SK-N-SH (cell line): ENCODE measurements at regions not wholly inside any gene's neighbourhood (a gene's known extent, or its start where the extent isn't known, plus 50 kb on each side); places are given as distances from the start of the nearest gene placed in this dataset.

Source experiments
- CTCF ChIA-PET: fragments of 300-600, 350-600 bp; formaldehyde crosslinking; extraction: SDS; loops from one replicate; lab custom pipeline; 2021; lab: Yijun Ruan, JAX
- POLR2A ChIA-PET: fragments of 350-600 bp; sonication (Branson Sonifier 250); formaldehyde crosslinking; extraction: SDS; loops from one replicate; lab custom pipeline; 2020; ENCODE audit warnings: antibody characterized with exemption, inconsistent platforms; lab: Yijun Ruan, JAX
- DNase-seq: peaks from one replicate; pipeline ENCODE4 v3.0.0; 2012
- H2AFZ ChIP-seq: fragments of 200-600 bp; sonication (generic); 2 replicates; pipeline ENCODE4 v1.8.1; 2016; ENCODE audit warnings: antibody characterized with exemption, mild to moderate bottlenecking, low read depth
- H3F3A ChIP-seq: fragments of 200-600 bp; sonication (generic); replicated peaks from 2 replicates; pipeline ENCODE3; 2016; ENCODE audit warnings: antibody characterized with exemption, mild to moderate bottlenecking; ENCODE audit not compliant: insufficient read depth
- H3K27ac ChIP-seq, 2 experiments: fragments of 200-500 bp in 1 of 2; fragments of 200-600 bp in 1 of 2; sonication (Bioruptor generic) in 1 of 2; sonication (generic), shearing (Covaris generic) in 1 of 2; 2 replicates each; pipeline versions ENCODE4 v1.5.1 to v1.6.1; 2014 to 2016; ENCODE audit warnings: low read depth in 2 of 2, inconsistent platforms in 1 of 2, low read length in 1 of 2, mild to moderate bottlenecking in 1 of 2, mixed read lengths in 1 of 2
- H3K27me3 ChIP-seq: fragments of 200-600 bp; sonication (generic), shearing (Covaris generic); 2 replicates; pipeline ENCODE4 v1.6.1; 2016; ENCODE audit warnings: mixed run types; ENCODE audit not compliant: insufficient read depth
- H3K36me3 ChIP-seq, 2 experiments: fragments of 200-500 bp in 1 of 2; fragments of 200-600 bp in 1 of 2; sonication (Bioruptor generic) in 1 of 2; sonication (generic) in 1 of 2; replicated peaks in 1 of 2; 2 replicates each; pipeline versions ENCODE3 to v1.5.1; 2014 to 2016; ENCODE audit warnings: low read length in 1 of 2, mild to moderate bottlenecking in 1 of 2; ENCODE audit not compliant: insufficient read depth in 2 of 2, control insufficient read depth in 1 of 2
- H3K4me1 ChIP-seq, 2 experiments: fragments of 200-500 bp in 1 of 2; fragments of 200-600 bp in 1 of 2; sonication (Bioruptor generic) in 1 of 2; sonication (generic), shearing (Covaris generic) in 1 of 2; 2 replicates each; pipeline versions ENCODE4 v1.5.1 to v1.6.1; 2014 to 2016; ENCODE audit warnings: low read depth in 1 of 2, low read length in 1 of 2, mixed run types in 1 of 2; ENCODE audit not compliant: insufficient read depth in 2 of 2, control insufficient read depth in 1 of 2
- H3K4me2 ChIP-seq: fragments of 200-600 bp; sonication (generic), shearing (Covaris generic); 2 replicates; pipeline ENCODE4 v1.6.1; 2017; ENCODE audit warnings: mixed run types
- H3K4me3 ChIP-seq, 2 experiments: fragments of 200-500 bp in 1 of 2; fragments of 200-600 bp in 1 of 2; sonication (Bioruptor generic) in 1 of 2; sonication (generic), shearing (Covaris generic) in 1 of 2; 2 replicates each; pipeline versions ENCODE4 v1.5.1 to v1.8.1; 2014 to 2016; ENCODE audit warnings: low read depth in 2 of 2, inconsistent platforms in 1 of 2, low read length in 1 of 2, mild to moderate bottlenecking in 1 of 2, mixed read lengths in 1 of 2, moderate library complexity in 1 of 2
- H3K79me2 ChIP-seq: fragments of 200-600 bp; sonication (generic); 2 replicates; pipeline ENCODE4 v1.8.1; 2017; ENCODE audit warnings: mild to moderate bottlenecking; ENCODE audit not compliant: insufficient read depth
- H3K9ac ChIP-seq: fragments of 200-600 bp; sonication (generic); 2 replicates; pipeline ENCODE4 v1.6.1; 2017; ENCODE audit warnings: mixed run types
- H3K9me2 ChIP-seq: fragments of 200-600 bp; sonication (generic); 2 replicates; pipeline ENCODE4 v1.6.1; 2017; ENCODE audit warnings: mixed run types
- H3K9me3 ChIP-seq: fragments of 200-600 bp; sonication (generic); 2 replicates; pipeline ENCODE4 v1.6.1; 2017; ENCODE audit warnings: mixed run types, mild to moderate bottlenecking, moderate library complexity
- H4K20me1 ChIP-seq: fragments of 200-600 bp; sonication (generic); 2 replicates; pipeline ENCODE4 v1.6.1; 2017; ENCODE audit warnings: mild to moderate bottlenecking, mixed run types; ENCODE audit not compliant: insufficient read depth
- ELF1 ChIP-seq: IDR thresholded peaks from 2 replicates; pipeline ENCODE4 v1.4.0; 2012
- FOSL2 ChIP-seq: IDR thresholded peaks from 2 replicates; pipeline ENCODE4 v1.4.0; 2012; ENCODE audit warnings: low read depth, mild to moderate bottlenecking, moderate library complexity, borderline replicate concordance
- MXI1 ChIP-seq: IDR thresholded peaks from 2 replicates; pipeline ENCODE4 v1.6.1; 2012; ENCODE audit warnings: mild to moderate bottlenecking, low read depth, low read length, improper control_type of control experiment
- NRF1 ChIP-seq: IDR thresholded peaks from 2 replicates; pipeline ENCODE4 v1.6.1; 2012; ENCODE audit warnings: low read depth, mild to moderate bottlenecking, low read length
- POLR2AphosphoS5 ChIP-seq: IDR thresholded peaks from 2 replicates; pipeline ENCODE4 v1.6.1; 2012; ENCODE audit warnings: low read depth, low read length
- RCOR1 ChIP-seq: fragments of 150-350 bp; IDR thresholded peaks from 2 replicates; pipeline ENCODE4 v1.6.1; 2017; ENCODE audit warnings: antibody characterized with exemption, low read length
- REST ChIP-seq: IDR thresholded peaks from 2 replicates; pipeline ENCODE4 v1.6.1; 2012; ENCODE audit warnings: mild to moderate bottlenecking, low read depth, low read length, moderate library complexity
- RXRA ChIP-seq: IDR thresholded peaks from 2 replicates; pipeline ENCODE4 v1.4.0; 2012; ENCODE audit warnings: low read depth, mild to moderate bottlenecking, borderline replicate concordance
- SIN3A ChIP-seq: IDR thresholded peaks from 2 replicates; pipeline ENCODE4 v1.6.1; 2012; ENCODE audit warnings: low read depth, mild to moderate bottlenecking, low read length, moderate library complexity, borderline replicate concordance
- TCF12 ChIP-seq: IDR thresholded peaks from 2 replicates; pipeline ENCODE4 v1.4.0; 2012
- TEAD4 ChIP-seq: IDR thresholded peaks from 2 replicates; pipeline ENCODE4 v1.4.0; 2012; ENCODE audit warnings: mild to moderate bottlenecking, borderline replicate concordance; ENCODE audit not compliant: insufficient read depth
- WGBS: methylation state at CpG from one replicate; pipeline ENCODE4 v1.1.6; 2017; ENCODE audit warnings: low lambda C conversion rate; 5-methylcytosine and 5-hydroxymethylcytosine counted together

GRCh38 chr16:8257561-8257960 is 332.8 kb downstream of the TMEM114 start:
- POLR2A ChIA-PET = no interaction called here
- no peak for TF ChIP-seq REST
- TF ChIP-seq TCF12 = no peak
- TF ChIP-seq RCOR1 = no peak
- H3K4me1 ChIP-seq = no peaks in the 10 kb centered on the region

GRCh38 chr16:8254405-8254804 is 335.9 kb downstream of the TMEM114 start:
- Histone ChIP-seq H3K79me2 (no peaks in the 10 kb centered on the region), H3K27ac (no peak overlapping the region), H2AFZ (no peak overlapping the region), H3K36me3 (no peaks in the 10 kb centered on the region), H3K27me3 (no peaks in the 10 kb centered on the region), H3K9me2 (no peaks in the 10 kb centered on the region), H4K20me1 (no peaks in the 10 kb centered on the region), H3K4me1 (no peaks in the 10 kb centered on the region), H3K9me3 (peaks cover 3% of the 10 kb centered on the region; the same call in 1 of the 2 replicates), H3K4me3 (no peak overlapping the region), H3K9ac (no peak overlapping the region), H3F3A (no peaks in the 10 kb centered on the region), H3K4me2 (no peak overlapping the region)
- no peak for TF ChIP-seq RXRA
- no peak for TF ChIP-seq NRF1
- no peak for TF ChIP-seq ELF1
- no peak for TF ChIP-seq SIN3A
- TF ChIP-seq MXI1 = no peak
- TF ChIP-seq POLR2AphosphoS5 = no peak
- no peak for TF ChIP-seq REST
- no peak for TF ChIP-seq TEAD4
- no peak for TF ChIP-seq FOSL2
- ChIA-PET POLR2A (no interaction called here), CTCF (interaction anchor here (0.7 kb wide), 1 partner anchor 8 kb away, joined by 3 read pairs; no protein-coding TSS in a partner anchor)
- WGBS = 44% methylated on average over 4 of the region's 4 CpGs
- no peak for DNase-seq

More at GRCh38 chr16:8257561-8257960, 332.8 kb downstream of the TMEM114 start:
- Histone ChIP-seq H3K27me3 (no peaks in the 10 kb centered on the region), H4K20me1 (no peaks in the 10 kb centered on the region), H3K4me3 (no peak overlapping the region), H3K9ac (no peak overlapping the region), H2AFZ (no peak overlapping the region), H3K9me2 (no peaks in the 10 kb centered on the region), H3K79me2 (no peaks in the 10 kb centered on the region), H3K9me3 (no peaks in the 10 kb centered on the region; the same call in 1 of the 2 replicates), H3K27ac (no peak overlapping the region), H3F3A (no peaks in the 10 kb centered on the region), H3K36me3 (no peaks in the 10 kb centered on the region), H3K4me2 (no peak overlapping the region)
- WGBS = 41% methylated on average over 3 of the region's 3 CpGs
- CTCF ChIA-PET = interaction anchor here (0.7 to 1.2 kb wide), 2 partner anchors 10 to 114 kb away, joined by 3 read pairs; no protein-coding TSS in a partner anchor
- DNase-seq = no peak
